ENCODE measurements at regions not wholly inside any gene's neighbourhood (a gene's known extent, or its start where the extent isn't known, plus 50 kb on each side); places are given as distances from the start of the nearest gene placed in this dataset.

GRCh38 chr16:35181422-35182030 lies 1722.1 kb downstream of the TP53TG3F start:
- Histone ChIP-seq H3K9me3 (ENCODE audit: low read length) (no peaks in the 10 kb centered on the region), H3K27ac (ENCODE audit: low read depth, low read length, poor library complexity, severe bottlenecking) (no peak overlapping the region), H3K9ac (ENCODE audit: low read length) (no peak overlapping the region), H4K20me1 (ENCODE audit: insufficient read depth, low read length) (no peaks in the 10 kb centered on the region), H3K36me3 (ENCODE audit: insufficient read depth, low read length) (no peaks in the 10 kb centered on the region), H3K4me2 (ENCODE audit: low read length) (no peak overlapping the region), H3K79me2 (ENCODE audit: insufficient read depth, low read length) (no peaks in the 10 kb centered on the region), H3K4me3 (ENCODE audit: low read depth, low read length, poor library complexity, severe bottlenecking) (no peak overlapping the region), H3F3A (ENCODE audit: insufficient read depth, low read length) (no peaks in the 10 kb centered on the region), H3K27me3 (ENCODE audit: insufficient read depth, low read length) (no peaks in the 10 kb centered on the region), H3K4me1 (ENCODE audit: insufficient read depth, low read length, severe bottlenecking) (no peaks in the 10 kb centered on the region), H2AFZ (ENCODE audit: low read length) (no peak overlapping the region), H3K9me2 (ENCODE audit: low read depth, low read length) (no peaks in the 10 kb centered on the region)
- no peak for TF ChIP-seq EZH2 (IDR thresholded peaks at IDR 0.05; ENCODE audit: borderline replicate concordance, low read length)
- TF ChIP-seq CTCF (IDR thresholded peaks at IDR 0.05; ENCODE audit: low read length) = no peak

GRCh38 chr16:35182043-35182677 lies 1722.7 kb downstream of the TP53TG3F start:
- TF ChIP-seq CTCF (IDR thresholded peaks at IDR 0.05; ENCODE audit: low read length) = no peak
- no peak for TF ChIP-seq EZH2 (IDR thresholded peaks at IDR 0.05; ENCODE audit: borderline replicate concordance, low read length)
- H3K27me3 ChIP-seq (ENCODE audit: insufficient read depth, low read length) = no peaks in the 10 kb centered on the region
- H3K4me3 ChIP-seq (ENCODE audit: low read depth, low read length, poor library complexity, severe bottlenecking) = no peak overlapping the region
- no peak overlapping the region for H3K27ac ChIP-seq (ENCODE audit: low read depth, low read length, poor library complexity, severe bottlenecking)
- no peaks in the 10 kb centered on the region for H3K36me3 ChIP-seq (ENCODE audit: insufficient read depth, low read length)
- H3K4me1 ChIP-seq (ENCODE audit: insufficient read depth, low read length, severe bottlenecking) = no peaks in the 10 kb centered on the region
- no peak overlapping the region for H3K9ac ChIP-seq (ENCODE audit: low read length)
- H3F3A ChIP-seq (ENCODE audit: insufficient read depth, low read length) = no peaks in the 10 kb centered on the region
- no peaks in the 10 kb centered on the region for H4K20me1 ChIP-seq (ENCODE audit: insufficient read depth, low read length)
- H3K79me2 ChIP-seq (ENCODE audit: insufficient read depth, low read length) = no peaks in the 10 kb centered on the region
- no peaks in the 10 kb centered on the region for H3K9me2 ChIP-seq (ENCODE audit: low read depth, low read length)
- H2AFZ ChIP-seq (ENCODE audit: low read length) = no peak overlapping the region
- no peak overlapping the region for H3K4me2 ChIP-seq (ENCODE audit: low read length)
- no peaks in the 10 kb centered on the region for H3K9me3 ChIP-seq (ENCODE audit: low read length)

- H3K4me2 ChIP-seq (ENCODE audit: low read length) = no peak overlapping the region
- H3K9ac ChIP-seq (ENCODE audit: low read length) = no peak overlapping the region
- no peaks in the 10 kb centered on the region for H3K4me1 ChIP-seq (ENCODE audit: insufficient read depth, low read length, severe bottlenecking)
- no peak overlapping the region for H3K27ac ChIP-seq (ENCODE audit: low read depth, low read length, poor library complexity, severe bottlenecking)
- H2AFZ ChIP-seq (ENCODE audit: low read length) = no peak overlapping the region
- H3K4me3 ChIP-seq (ENCODE audit: low read depth, low read length, poor library complexity, severe bottlenecking) = no peak overlapping the region
- no peaks in the 10 kb centered on the region for H3K9me3 ChIP-seq (ENCODE audit: low read length)
- no peak for TF ChIP-seq CTCF (IDR thresholded peaks at IDR 0.05; ENCODE audit: low read length)
- no peak for TF ChIP-seq EZH2 (IDR thresholded peaks at IDR 0.05; ENCODE audit: borderline replicate concordance, low read length)
- H3K9me2 ChIP-seq (ENCODE audit: low read depth, low read length) = no peaks in the 10 kb centered on the region
- H3K36me3 ChIP-seq (ENCODE audit: insufficient read depth, low read length) = no peaks in the 10 kb centered on the region
- H4K20me1 ChIP-seq (ENCODE audit: insufficient read depth, low read length) = no peaks in the 10 kb centered on the region
- H3K79me2 ChIP-seq (ENCODE audit: insufficient read depth, low read length) = no peaks in the 10 kb centered on the region
- H3F3A ChIP-seq (ENCODE audit: insufficient read depth, low read length) = no peaks in the 10 kb centered on the region
- H3K27me3 ChIP-seq (ENCODE audit: insufficient read depth, low read length) = no peaks in the 10 kb centered on the region
Observed at GRCh38 chr16:35182943-35183550, 1723.6 kb downstream of the TP53TG3F start.

Measured in OCI-LY1 (cell line).